Left lung (tissue), 4 donors: ENCODE measurements at regions not wholly inside any gene's neighbourhood (a gene's known extent, or its start where the extent isn't known, plus 50 kb on each side); places are given as distances from the start of the nearest gene placed in this dataset.

Source experiments
- ATAC-seq: fragments of 200-7000 bp; cut with Tn5 transposase; one replicate; pipeline ENCODE4 v1.9.1; 2020; ENCODE audit warnings: moderate library complexity
- DNase-seq, 4 donors: peaks; one replicate each; pipeline ENCODE4 v3.0.0-alpha.2; 2013 to 2020
- H3K27ac ChIP-seq, 2 donors: fragments of 200-600 bp; sonication (generic) in 1 of 2; one replicate each; pipeline versions ENCODE4 v1.5.0 to v1.8.0; 2020 to 2021
- H3K27me3 ChIP-seq, 2 donors: fragments of 200-600 bp; sonication (generic) in 1 of 2; one replicate each; pipeline versions ENCODE4 v1.5.0 to v1.8.0; 2020 to 2021
- H3K36me3 ChIP-seq, 2 donors: fragments of 200-600 bp; sonication (generic) in 1 of 2; one replicate each; pipeline versions ENCODE4 v1.5.0 to v1.8.0; 2020 to 2021
- H3K4me1 ChIP-seq, 2 donors: fragments of 200-600 bp; one replicate each; pipeline ENCODE4 v1.8.0; 2021
- H3K4me3 ChIP-seq, 2 donors: fragments of 200-600 bp; sonication (generic) in 1 of 2; one replicate each; pipeline versions ENCODE4 v1.5.0 to v1.8.0; 2020 to 2021; ENCODE audit warnings: mild to moderate bottlenecking in 1 of 2
- H3K9me3 ChIP-seq, 2 donors: fragments of 200-600 bp; sonication (generic) in 1 of 2; one replicate each; pipeline versions ENCODE4 v1.5.0 to v1.8.0; 2020 to 2021
- CTCF ChIP-seq, 2 donors: fragments of 200-600 bp; sonication (generic) in 1 of 2; IDR thresholded peaks; one replicate each; pipeline versions ENCODE4 v1.5.0 to v1.8.0; 2021; ENCODE audit warnings: antibody characterized with exemption in 2 of 2
- intact Hi-C, 2 donors: fragments of 100-400 bp; cut with DNase I; formaldehyde crosslinking; loops; one replicate each; pipeline versions ENCODE4 v1.11.2 to v1.14.2; 2022
- donor health status: DM: no; HTN: yes; CAD: no.
- donor health status: DM: no; HTN: no; CAD: no.

DNA sequence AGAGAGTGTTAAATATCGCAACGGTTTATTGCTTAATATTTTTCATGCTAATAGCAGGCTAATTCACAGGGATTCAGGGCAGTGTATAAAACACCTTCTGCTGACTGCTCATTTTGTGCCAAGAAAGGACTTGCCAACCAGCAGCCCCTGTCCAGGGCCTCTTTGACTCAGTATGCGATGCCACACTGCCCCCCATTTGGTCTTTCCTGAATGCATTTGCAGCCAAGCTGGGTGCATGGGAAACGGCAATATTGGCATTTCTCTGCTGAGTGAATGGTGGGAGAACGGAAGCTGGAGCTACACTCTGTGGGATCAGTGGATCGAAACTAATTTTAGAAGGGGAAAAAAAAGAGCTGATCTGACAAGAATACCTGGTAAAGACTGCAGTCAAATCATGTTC is 152.9 kb upstream of the C16orf82 start:
- Histone ChIP-seq H3K4me1 (no peaks in the 10 kb centered on the region), H3K9me3 (no peaks in the 10 kb centered on the region), H3K27me3 (no peaks in the 10 kb centered on the region), H3K36me3 (no peaks in the 10 kb centered on the region), H3K27ac (no peak overlapping the region), H3K4me3 (no peak overlapping the region)
- ATAC-seq (no peak), DNase-seq (no peak)
- TF ChIP-seq CTCF (IDR thresholded peaks at IDR 0.05): no peak
- intact Hi-C loops: no loop called here

DNA sequence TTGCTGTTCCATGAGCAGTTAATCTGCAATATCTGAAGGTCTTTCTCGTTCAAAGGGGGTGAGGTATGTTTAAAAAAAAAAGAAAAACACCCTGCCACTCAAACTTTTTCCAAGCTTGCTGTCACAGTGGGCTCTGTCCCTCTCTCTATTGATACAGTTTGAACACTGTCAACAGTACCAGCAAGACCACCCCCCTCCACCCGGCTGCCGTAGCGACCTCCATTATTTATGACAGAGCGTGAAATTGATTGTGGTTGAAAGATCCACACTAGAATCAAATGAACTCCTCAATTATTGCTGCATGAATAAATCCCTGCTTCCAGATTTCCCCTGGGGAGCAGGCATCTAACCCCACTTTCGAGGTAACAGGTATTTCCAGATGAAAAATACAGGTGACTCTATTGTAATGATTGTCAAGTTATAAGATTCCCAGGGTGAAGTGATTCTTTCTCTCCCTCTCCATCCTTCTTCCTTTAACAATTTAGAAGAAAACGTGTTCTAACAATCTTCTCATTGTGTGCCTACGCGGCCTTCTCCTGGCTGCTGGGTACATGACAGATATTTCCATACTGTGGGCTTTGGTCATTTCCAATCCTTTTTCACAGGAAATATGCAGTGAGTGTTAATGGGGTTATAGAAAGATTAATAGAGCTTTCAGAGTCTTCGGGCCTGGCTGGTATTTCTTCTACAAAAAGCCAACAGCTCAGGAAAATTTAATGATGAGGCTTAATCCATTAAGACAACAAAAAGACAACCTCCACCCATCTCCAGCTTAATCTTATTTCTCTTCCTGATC is 135.7 kb upstream of the C16orf82 start:
- H3K9me3 ChIP-seq: no peaks in the 10 kb centered on the region
- DNase-seq (no peak), ATAC-seq (no peak)
- H3K27me3 ChIP-seq: no peaks in the 10 kb centered on the region
- no peak overlapping the region for H3K4me3 ChIP-seq
- H3K36me3 ChIP-seq: no peaks in the 10 kb centered on the region
- H3K4me1 ChIP-seq: no peaks in the 10 kb centered on the region
- H3K27ac ChIP-seq: no peak overlapping the region
- intact Hi-C loops: no loop called here
- no peak for TF ChIP-seq CTCF (IDR thresholded peaks at IDR 0.05)

DNA sequence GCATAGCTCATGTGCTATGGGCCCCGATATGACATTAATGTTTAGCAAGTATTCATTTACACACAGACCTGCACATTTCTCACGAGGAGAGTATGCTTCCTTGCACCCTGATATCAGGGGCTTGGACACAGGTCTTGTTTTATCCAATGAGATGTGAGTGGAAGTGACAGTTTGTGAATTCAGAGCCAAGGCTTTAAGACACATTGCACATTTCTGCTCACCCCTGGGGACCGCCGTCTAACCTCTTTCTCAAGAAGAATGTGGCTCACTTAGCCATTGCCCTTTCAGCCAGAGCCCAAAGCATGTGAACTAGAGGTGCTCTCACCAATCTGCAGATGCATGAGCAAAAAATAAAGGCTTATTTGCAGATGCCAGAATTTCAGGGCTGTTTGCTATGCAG is 116.1 kb upstream of the C16orf82 start:
- Histone ChIP-seq H3K9me3 (no peaks in the 10 kb centered on the region), H3K36me3 (no peaks in the 10 kb centered on the region), H3K27ac (no peak overlapping the region), H3K27me3 (peaks cover 0 to 15% of the 10 kb centered on the region in 2 donors), H3K4me1 (no peaks in the 10 kb centered on the region), H3K4me3 (no peak overlapping the region)
- DNase-seq (no peak), ATAC-seq (no peak)
- intact Hi-C loops: no loop called here
- no peak for TF ChIP-seq CTCF (IDR thresholded peaks at IDR 0.05)

GRCh38 chr16:26951950-26952349 is 114.8 kb upstream of the C16orf82 start:
- no peak for ATAC-seq
- no peak for TF ChIP-seq CTCF (IDR thresholded peaks at IDR 0.05)

GRCh38 chr16:26952411-26952810 is 114.3 kb upstream of the C16orf82 start:
- ATAC-seq (no peak), DNase-seq (no peak)
- Histone ChIP-seq H3K27ac (no peak overlapping the region), H3K4me1 (no peaks in the 10 kb centered on the region), H3K4me3 (no peak overlapping the region), H3K27me3 (peaks cover 0 to 15% of the 10 kb centered on the region in 2 donors), H3K36me3 (no peaks in the 10 kb centered on the region), H3K9me3 (no peaks in the 10 kb centered on the region)
- intact Hi-C loops: no loop called here
- no peak for TF ChIP-seq CTCF (IDR thresholded peaks at IDR 0.05)

More at GRCh38 chr16:26951950-26952349, 114.8 kb upstream of the C16orf82 start:
- Histone ChIP-seq H3K9me3 (no peaks in the 10 kb centered on the region), H3K27ac (no peak overlapping the region), H3K36me3 (no peaks in the 10 kb centered on the region), H3K27me3 (peaks cover 0 to 15% of the 10 kb centered on the region in 2 donors), H3K4me3 (no peak overlapping the region), H3K4me1 (no peaks in the 10 kb centered on the region)
- intact Hi-C loops: no loop called here
- DNase-seq: no peak
